GM10248 (cell line): ENCODE measurements at regions not wholly inside any gene's neighbourhood (a gene's known extent, or its start where the extent isn't known, plus 50 kb on each side); places are given as distances from the start of the nearest gene placed in this dataset.
"Not testable (repeated sequence)": the region's sequence is repeated elsewhere in the genome, so short reads cannot be mapped to it uniquely, and the experiment has no call there.

Experiments used
- CTCF ChIA-PET: fragments of 300-600 bp; sonication (Branson Sonifier 250); formaldehyde crosslinking; extraction: SDS; loops from one replicate; lab custom pipeline; 2021; ENCODE audit warnings: antibody characterized with exemption; lab: Yijun Ruan, JAX
- POLR2A ChIA-PET: fragments of 350-650 bp; sonication (Branson Sonifier 250); formaldehyde crosslinking; extraction: SDS; loops from one replicate; lab custom pipeline; 2020; ENCODE audit warnings: antibody characterized with exemption; lab: Yijun Ruan, JAX
- DNase-seq: peaks from one replicate; pipeline ENCODE4 v3.0.0; 2012; ENCODE audit errors: extremely low spot score
- CTCF ChIP-seq: IDR thresholded peaks from 2 replicates; pipeline ENCODE4 v1.5.1; 2012; ENCODE audit warnings: mild to moderate bottlenecking, low read depth; ENCODE audit errors: extremely low read depth, missing control alignments, control extremely low read depth

GRCh38 chr1:68746378-68746777 is 249.5 kb upstream of the DEPDC1 start:
- CTCF ChIA-PET = no interaction called here
- no peak for TF ChIP-seq CTCF
- POLR2A ChIA-PET = no interaction called here
- no peak for DNase-seq

GRCh38 chr1:68751723-68752122 is 254.8 kb upstream of the DEPDC1 start:
- POLR2A ChIA-PET = no interaction called here
- no peak for TF ChIP-seq CTCF
- no peak for DNase-seq
- CTCF ChIA-PET = interaction anchor here (0.7 to 2.5 kb wide), 3 partner anchors 15 to 68 kb away, joined by 3 to 6 read pairs (median 4); no protein-coding TSS in a partner anchor

- TF ChIP-seq CTCF = no peak
- DNase-seq = no peak
- ChIA-PET CTCF (no interaction called here), POLR2A (no interaction called here)
Observed at GRCh38 chr1:68758666-68759209, 261.9 kb upstream of the DEPDC1 start.

- DNase-seq = no peak
- CTCF ChIA-PET = interaction anchor here (0.9 to 1.5 kb wide), 2 partner anchors 16 to 17 kb away, joined by 3 to 6 read pairs; no protein-coding TSS in a partner anchor
- POLR2A ChIA-PET = no interaction called here
- no peak for TF ChIP-seq CTCF
Observed at GRCh38 chr1:68767941-68768340, 271.1 kb upstream of the DEPDC1 start.

GRCh38 chr1:68770817-68771216 is 273.9 kb upstream of the DEPDC1 start:
- no peak for TF ChIP-seq CTCF
- POLR2A ChIA-PET = no interaction called here
- no peak for DNase-seq
- CTCF ChIA-PET = interaction anchor here (1.0 kb wide), 1 partner anchor 10 kb away, joined by 3 read pairs; no protein-coding TSS in a partner anchor

GRCh38 chr1:68777851-68778250 is 281.0 kb upstream of the DEPDC1 start:
- ChIA-PET CTCF (no interaction called here), POLR2A (no interaction called here)
- no peak for TF ChIP-seq CTCF
- no peak for DNase-seq

- POLR2A ChIA-PET, CTCF ChIA-PET, DNase-seq: not testable (repeated sequence)
Observed at GRCh38 chr1:68779841-68780240, 283.0 kb upstream of the DEPDC1 start.
